PFSK-1 (cell line): ENCODE measurements at regions not wholly inside any gene's neighbourhood (a gene's known extent, or its start where the extent isn't known, plus 50 kb on each side); places are given as distances from the start of the nearest gene placed in this dataset.

Experiments
- FOXP2 ChIP-seq: optimal IDR thresholded peaks from 2 replicates; pipeline ENCODE3; 2011; ENCODE audit warnings: borderline replicate concordance, control low read depth, inconsistent platforms; ENCODE audit not compliant: insufficient read depth; ENCODE audit errors: extremely low read length, extremely low read depth
- POLR2AphosphoS5 ChIP-seq: IDR thresholded peaks from 2 replicates; pipeline ENCODE4 v1.6.1; 2012; ENCODE audit warnings: low read depth, mild to moderate bottlenecking, control low read depth, low read length, moderate library complexity
- REST ChIP-seq, 2 experiments: IDR thresholded peaks; 2 replicates each; pipeline versions ENCODE4 v1.6.1 to v1.8.0; 2011 to 2012; ENCODE audit warnings: low read depth in 2 of 2, low read length in 2 of 2, control low read depth in 1 of 2, inconsistent platforms in 1 of 2, mild to moderate bottlenecking in 1 of 2, moderate library complexity in 1 of 2; ENCODE audit not compliant: insufficient read depth in 1 of 2
- SIN3A ChIP-seq: IDR thresholded peaks from 2 replicates; pipeline ENCODE4 v1.6.1; 2012; ENCODE audit warnings: mild to moderate bottlenecking, low read length, moderate library complexity, borderline replicate concordance; ENCODE audit not compliant: insufficient read depth
- TAF1 ChIP-seq: IDR thresholded peaks from 2 replicates; pipeline ENCODE4 v1.6.1; 2012; ENCODE audit warnings: low read length, control low read depth, borderline replicate concordance; ENCODE audit not compliant: insufficient read depth

DNA sequence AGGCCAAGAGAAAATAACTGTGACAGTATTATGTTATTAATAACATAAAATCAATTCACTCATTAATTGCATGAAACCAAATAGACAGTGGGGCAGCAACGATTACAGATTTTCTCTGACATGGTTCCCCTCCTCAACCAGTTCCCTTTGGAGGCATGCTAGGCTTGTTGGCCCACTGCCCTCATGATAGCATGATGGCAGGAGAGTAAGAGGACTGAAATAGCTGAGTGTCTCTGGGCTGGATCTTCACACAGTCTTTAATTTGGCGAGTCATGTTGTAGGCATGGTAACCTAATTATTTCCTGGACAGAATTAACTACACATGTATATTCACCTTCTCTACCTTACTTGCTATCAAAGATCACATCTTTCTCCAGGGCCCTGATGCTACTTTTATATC, 266.2 kb upstream of the PELI2 start:
- TF ChIP-seq FOXP2, result no peak
- no peak for TF ChIP-seq REST (IDR thresholded peaks at IDR 0.05; ENCODE audit: insufficient read depth in 1 of 2, low read depth in 2 of 2, low read length in 2 of 2)
- TF ChIP-seq POLR2AphosphoS5, result no peak
- no peak for TF ChIP-seq TAF1

DNA sequence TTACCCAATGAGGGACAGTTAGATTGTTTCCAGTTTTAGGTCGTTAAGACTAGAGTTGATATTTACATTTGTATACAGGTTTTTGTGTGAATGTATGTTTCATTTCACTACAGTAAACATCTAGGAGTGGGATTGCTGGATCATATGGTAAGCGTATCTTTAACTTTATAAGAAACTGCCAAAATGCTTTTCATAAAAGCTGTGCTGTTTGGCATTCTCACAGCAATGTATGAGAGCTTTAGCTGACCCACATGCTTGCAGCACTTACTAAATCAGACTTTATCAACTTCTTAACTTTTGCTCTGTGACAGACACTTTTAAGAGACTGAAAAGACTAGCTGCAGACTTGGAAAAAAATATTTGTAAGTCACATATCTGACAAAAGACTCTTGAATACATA, 262.5 kb upstream of the PELI2 start:
- TF ChIP-seq POLR2AphosphoS5, result no peak
- TF ChIP-seq REST (IDR thresholded peaks at IDR 0.05; ENCODE audit: insufficient read depth in 1 of 2, low read depth in 2 of 2, low read length in 2 of 2), result no peak
- TF ChIP-seq TAF1, result no peak
- no peak for TF ChIP-seq SIN3A

DNA sequence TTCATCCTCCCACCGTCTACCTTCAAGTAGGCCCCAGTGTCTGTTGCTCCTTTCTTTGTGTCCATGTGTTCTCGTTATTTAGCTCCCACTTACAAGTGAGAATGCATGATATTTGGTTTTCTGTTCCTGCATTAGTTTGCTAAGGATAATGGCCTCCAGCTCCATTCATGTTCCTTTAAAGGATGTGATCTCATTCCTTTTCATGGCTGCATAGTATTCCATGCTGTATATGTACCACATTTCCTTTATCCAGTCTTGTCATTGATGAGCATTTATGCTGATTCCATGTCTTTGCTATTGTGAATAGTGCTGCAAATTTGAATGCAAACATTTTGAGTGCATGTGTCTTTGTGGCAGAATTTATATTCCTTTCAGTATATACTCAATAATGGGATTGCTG, 259.6 kb upstream of the PELI2 start:
- TF ChIP-seq SIN3A (no peak), POLR2AphosphoS5 (no peak), FOXP2 (no peak), TAF1 (no peak), REST (IDR thresholded peaks at IDR 0.05; ENCODE audit: insufficient read depth in 1 of 2, low read depth in 2 of 2, low read length in 2 of 2) (no peak)

DNA sequence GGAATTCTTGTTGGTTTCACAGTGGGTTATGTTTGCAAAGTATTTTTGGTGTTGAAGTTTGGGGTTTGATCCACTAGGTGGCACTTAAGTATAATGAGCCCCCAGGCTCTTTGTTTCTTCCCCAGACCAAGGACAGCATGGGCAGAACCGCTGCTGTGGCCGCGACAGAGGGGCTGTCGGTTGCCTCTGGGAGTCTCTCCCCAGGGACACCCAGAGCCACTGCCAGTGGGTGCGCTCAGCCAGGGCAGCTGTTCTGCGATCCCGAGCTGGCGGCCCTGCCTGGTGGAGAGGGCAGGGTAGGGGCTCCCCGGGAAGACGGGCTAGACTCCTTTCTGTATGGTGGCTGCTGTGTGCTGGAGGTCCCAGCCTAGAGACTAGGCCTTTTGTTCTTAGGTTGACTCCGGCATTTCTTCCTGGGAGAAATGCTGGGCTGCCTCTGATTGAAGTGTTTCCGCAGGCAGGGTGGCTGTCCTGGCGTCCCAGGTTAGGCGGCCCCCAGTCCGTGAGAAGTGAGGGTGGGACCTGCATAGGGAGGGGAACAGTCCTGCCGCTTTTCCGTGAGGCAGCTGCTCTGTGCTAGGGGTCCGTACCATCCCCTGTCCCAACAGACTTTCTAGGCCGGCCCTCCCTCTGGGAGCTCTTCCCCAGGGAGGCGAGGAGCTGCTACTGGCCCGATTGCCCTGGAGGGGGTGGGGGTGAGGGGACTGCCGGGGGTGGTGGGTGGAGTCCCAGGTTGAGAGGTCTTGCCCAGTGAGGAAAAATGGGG, 253.1 kb upstream of the PELI2 start:
- no peak for TF ChIP-seq POLR2AphosphoS5
- no peak for TF ChIP-seq REST (IDR thresholded peaks at IDR 0.05; ENCODE audit: insufficient read depth in 1 of 2, low read depth in 2 of 2, low read length in 2 of 2)
- no peak for TF ChIP-seq SIN3A
- no peak for TF ChIP-seq TAF1
- no peak for TF ChIP-seq FOXP2

DNA sequence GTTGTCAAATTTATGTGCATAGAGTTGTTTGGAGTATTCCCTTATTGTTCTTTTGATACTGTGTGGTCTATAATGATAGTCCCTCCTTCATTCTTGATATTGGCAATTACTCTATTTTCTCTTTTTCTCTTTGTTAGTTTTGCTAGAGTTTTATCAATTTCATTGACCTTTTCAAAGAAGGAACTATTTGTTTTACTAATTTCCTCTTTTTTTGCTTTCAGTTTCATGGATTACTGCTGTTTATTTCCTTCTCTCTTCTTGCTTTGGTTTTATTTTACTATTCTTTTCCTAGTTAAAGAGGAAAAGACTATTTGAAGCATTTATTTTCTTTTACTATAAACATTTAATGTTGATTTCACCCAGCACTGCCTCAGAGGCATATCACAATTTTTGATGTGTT, 250.9 kb upstream of the PELI2 start:
- TF ChIP-seq FOXP2 (no peak), SIN3A (no peak), TAF1 (no peak), POLR2AphosphoS5 (no peak), REST (IDR thresholded peaks at IDR 0.05; ENCODE audit: insufficient read depth in 1 of 2, low read depth in 2 of 2, low read length in 2 of 2) (no peak)
